Kidney (tissue), 13 donors: ENCODE measurements at regions not wholly inside any gene's neighbourhood (a gene's known extent, or its start where the extent isn't known, plus 50 kb on each side); places are given as distances from the start of the nearest gene placed in this dataset.
"Not testable (repeated sequence)": the region's sequence is repeated elsewhere in the genome, so short reads cannot be mapped to it uniquely, and the experiment has no call there.

Source experiments
- DNase-seq, 5 donors: peaks; one replicate each; pipeline ENCODE4 v3.0.0-alpha.2; 2013 to 2020
- FAIRE-seq: peaks from 2 replicates; lab custom pipeline; 2012; peaks lifted over from hg19 to GRCh38; lab: Jason Lieb, UNC
- H3K27ac ChIP-seq, 2 donors: one replicate each; pipeline ENCODE4 v1.7.0; 2013; ENCODE audit warnings: low read depth in 2 of 2, low read length in 2 of 2, inconsistent platforms in 1 of 2
- H3K27me3 ChIP-seq: one replicate; pipeline ENCODE4 v1.7.1; 2013; ENCODE audit warnings: low read length, inconsistent platforms; ENCODE audit not compliant: control insufficient read depth, insufficient read depth
- H3K36me3 ChIP-seq, 3 donors: one replicate each; pipeline versions ENCODE4 v1.7.0 to v1.7.1; 2013; ENCODE audit warnings: low read length in 3 of 3, control low read depth in 1 of 3, inconsistent platforms in 1 of 3; ENCODE audit not compliant: insufficient read depth in 3 of 3, control insufficient read depth in 2 of 3
- H3K4me1 ChIP-seq, 3 donors: one replicate each; pipeline versions ENCODE4 v1.7.0 to v1.7.1; 2013; ENCODE audit warnings: low read length in 3 of 3, inconsistent platforms in 1 of 3, low read depth in 1 of 3; ENCODE audit not compliant: control insufficient read depth in 2 of 3, insufficient read depth in 2 of 3
- H3K4me3 ChIP-seq, 3 donors: one replicate each; pipeline versions ENCODE4 v1.7.0 to v1.8.1; 2013; ENCODE audit warnings: low read length in 3 of 3, control low read depth in 1 of 3, inconsistent platforms in 1 of 3
- H3K9ac ChIP-seq, 3 donors: one replicate each; pipeline versions ENCODE4 v1.7.0 to v1.7.1; 2013; ENCODE audit warnings: low read length in 3 of 3, control low read depth in 1 of 3, inconsistent platforms in 1 of 3
- H3K9me3 ChIP-seq, 3 donors: one replicate each; pipeline versions ENCODE4 v1.7.0 to v1.7.1; 2013; ENCODE audit warnings: low read length in 3 of 3, control low read depth in 1 of 3, inconsistent platforms in 1 of 3; ENCODE audit not compliant: control insufficient read depth in 2 of 3, insufficient read depth in 1 of 3
- CTCF ChIP-seq: IDR thresholded peaks from 3 replicates; pipeline ENCODE4 v1.5.1; 2012; ENCODE audit warnings: mild to moderate bottlenecking, moderate library complexity, borderline replicate concordance; ENCODE audit not compliant: insufficient read depth; ENCODE audit errors: extremely low read depth
- intact Hi-C: fragments of 100-400 bp; cut with DNase I; formaldehyde crosslinking; loops from one replicate; pipeline ENCODE4 v1.11.1; 2022
- donor health status: control.
- donor health status: control.
- donor health status: control.
- donor health status: control.
- donor health status: control.
- donor health status: DM: yes; HTN: yes; CAD: no.
- donor health status: Normal renal cell carcinoma (clear cell type).

- DNase-seq: no peak
- intact Hi-C loops: no loop called here
- no peaks in the 10 kb centered on the region for H3K4me1 ChIP-seq
- H3K36me3 ChIP-seq: no peaks in the 10 kb centered on the region
- no peak overlapping the region for H3K9ac ChIP-seq
- no peak overlapping the region for H3K27ac ChIP-seq
- no peaks in the 10 kb centered on the region for H3K9me3 ChIP-seq
- no peak for TF ChIP-seq CTCF
- no peak for FAIRE-seq
- H3K4me3 ChIP-seq: no peak overlapping the region
- no peaks in the 10 kb centered on the region for H3K27me3 ChIP-seq
Observed at GRCh38 chr19:27806471-27807070, 1406.4 kb downstream of the UQCRFS1 start.

- no peaks in the 10 kb centered on the region for H3K27me3 ChIP-seq
- H3K4me3 ChIP-seq: no peak overlapping the region
- H3K27ac ChIP-seq: no peak overlapping the region
- no peaks in the 10 kb centered on the region for H3K36me3 ChIP-seq
- no peaks in the 10 kb centered on the region for H3K4me1 ChIP-seq
- no peak for TF ChIP-seq CTCF
- FAIRE-seq (no peak), DNase-seq (no peak)
- no peaks in the 10 kb centered on the region for H3K9me3 ChIP-seq
- intact Hi-C loops: no loop called here
- no peak overlapping the region for H3K9ac ChIP-seq
Observed at GRCh38 chr19:27805848-27806247, 1407.1 kb downstream of the UQCRFS1 start.

- H3K36me3 ChIP-seq: not testable (repeated sequence)
Observed at GRCh38 chr19:27802293-27802692, 1410.7 kb downstream of the UQCRFS1 start.

GRCh38 chr19:27796540-27796939 is 1416.4 kb downstream of the UQCRFS1 start:
- FAIRE-seq: no peak
- no peak overlapping the region for H3K4me3 ChIP-seq
- no peaks in the 10 kb centered on the region for H3K27me3 ChIP-seq
- intact Hi-C loops: no loop called here
- no peaks in the 10 kb centered on the region for H3K9me3 ChIP-seq
- H3K9ac ChIP-seq: no peak overlapping the region
- no peak for DNase-seq
- H3K27ac ChIP-seq: no peak overlapping the region
- no peaks in the 10 kb centered on the region for H3K36me3 ChIP-seq
- peaks cover 0 to 10% (median 5%) of the 10 kb centered on the region in 3 donors for H3K4me1 ChIP-seq
- no peak for TF ChIP-seq CTCF

More at GRCh38 chr19:27802293-27802692, 1410.7 kb downstream of the UQCRFS1 start:
- H3K27me3 ChIP-seq, FAIRE-seq, H3K9me3 ChIP-seq, H3K4me3 ChIP-seq, H3K9ac ChIP-seq, DNase-seq, H3K27ac ChIP-seq, intact Hi-C loops, H3K4me1 ChIP-seq: not testable (repeated sequence)
